Mesenchymal stem cell (in vitro differentiated cells and primary cell): ENCODE measurements at regions not wholly inside any gene's neighbourhood (a gene's known extent, or its start where the extent isn't known, plus 50 kb on each side); places are given as distances from the start of the nearest gene placed in this dataset.

Experiments used
- DNase-seq: peaks from one replicate; pipeline ENCODE4 v3.0.0-alpha.2; 2013
- H2AFZ ChIP-seq: one replicate; pipeline ENCODE4 v1.6.1; 2013; ENCODE audit warnings: low read depth, mild to moderate bottlenecking, control low read depth, inconsistent platforms, low read length, moderate library complexity
- H2AK5ac ChIP-seq: 2 replicates; pipeline ENCODE4 v1.6.1; 2013; ENCODE audit warnings: low read length, moderate library complexity, mild to moderate bottlenecking, inconsistent platforms; ENCODE audit not compliant: severe bottlenecking
- H2BK120ac ChIP-seq: one replicate; pipeline ENCODE4 v1.6.1; 2013; ENCODE audit warnings: low read depth, mild to moderate bottlenecking, inconsistent platforms, low read length, moderate library complexity
- H2BK12ac ChIP-seq, 2 experiments: one replicate each; pipeline ENCODE4 v1.6.1; 2013; ENCODE audit warnings: inconsistent platforms in 2 of 2, low read length in 2 of 2, mild to moderate bottlenecking in 2 of 2, moderate library complexity in 2 of 2, control low read depth in 1 of 2
- H2BK15ac ChIP-seq: one replicate; pipeline ENCODE4 v1.6.1; 2013; ENCODE audit warnings: mild to moderate bottlenecking, low read depth, inconsistent platforms; ENCODE audit not compliant: poor library complexity, severe bottlenecking
- H2BK5ac ChIP-seq: 2 replicates; pipeline ENCODE4 v1.6.1; 2013; ENCODE audit warnings: low read depth, mild to moderate bottlenecking, low read length, control low read depth, inconsistent platforms; ENCODE audit not compliant: poor library complexity, severe bottlenecking
- H3K14ac ChIP-seq, 2 experiments: one replicate each; pipeline ENCODE4 v1.6.1; 2013; ENCODE audit warnings: inconsistent platforms in 2 of 2, low read length in 2 of 2, control low read depth in 1 of 2, mild to moderate bottlenecking in 1 of 2, moderate library complexity in 1 of 2
- H3K18ac ChIP-seq, 2 experiments: one replicate each; pipeline ENCODE4 v1.6.1; 2013; ENCODE audit warnings: inconsistent platforms in 2 of 2, low read length in 2 of 2, control low read depth in 1 of 2, low read depth in 1 of 2, mild to moderate bottlenecking in 1 of 2
- H3K23ac ChIP-seq, 2 experiments: one replicate each; pipeline ENCODE4 v1.6.1; 2013; ENCODE audit warnings: inconsistent platforms in 2 of 2, low read length in 2 of 2, mild to moderate bottlenecking in 2 of 2, moderate library complexity in 2 of 2, control low read depth in 1 of 2
- H3K27ac ChIP-seq: 2 replicates; pipeline ENCODE4 v1.5.1; 2013; ENCODE audit warnings: mild to moderate bottlenecking, moderate library complexity, low read length, control low read depth, inconsistent platforms; ENCODE audit not compliant: poor library complexity, severe bottlenecking
- H3K27me3 ChIP-seq, 2 experiments: 2 replicates each; pipeline versions ENCODE4 v1.6.1 to v1.7.0; 2013; ENCODE audit warnings: low read length in 2 of 2, mild to moderate bottlenecking in 2 of 2, moderate library complexity in 2 of 2, control low read depth in 1 of 2, inconsistent platforms in 1 of 2; ENCODE audit not compliant: control insufficient read depth in 1 of 2, insufficient read depth in 1 of 2
- H3K36me3 ChIP-seq, 2 experiments: 2 replicates each; pipeline versions ENCODE4 v1.6.1 to v1.7.0; 2013; ENCODE audit warnings: low read length in 2 of 2, control low read depth in 1 of 2, inconsistent platforms in 1 of 2, low read depth in 1 of 2, mild to moderate bottlenecking in 1 of 2; ENCODE audit not compliant: insufficient read depth in 2 of 2, control insufficient read depth in 1 of 2
- H3K4ac ChIP-seq, 2 experiments: one replicate each; pipeline ENCODE4 v1.6.1; 2013; ENCODE audit warnings: inconsistent platforms in 2 of 2, low read length in 2 of 2, mild to moderate bottlenecking in 2 of 2, moderate library complexity in 2 of 2, control low read depth in 1 of 2, low read depth in 1 of 2
- H3K4me1 ChIP-seq: 2 replicates; pipeline ENCODE4 v1.6.1; 2013; ENCODE audit warnings: low read depth, low read length, control low read depth; ENCODE audit not compliant: control insufficient read depth, insufficient read depth
- H3K4me2 ChIP-seq: 2 replicates; pipeline ENCODE4 v1.6.1; 2013; ENCODE audit warnings: low read length, mild to moderate bottlenecking, inconsistent platforms; ENCODE audit not compliant: poor library complexity, severe bottlenecking
- H3K4me3 ChIP-seq, 2 experiments: 2 replicates each; pipeline versions ENCODE4 v1.5.1 to v1.7.0; 2013; ENCODE audit warnings: low read length in 2 of 2, mild to moderate bottlenecking in 2 of 2, control low read depth in 1 of 2, low read depth in 1 of 2; ENCODE audit not compliant: insufficient read depth in 1 of 2
- H3K79me1 ChIP-seq: replicated peaks from 2 replicates; pipeline ENCODE4 v1.6.1; 2013; ENCODE audit warnings: mild to moderate bottlenecking, control low read depth, low read length, inconsistent platforms; ENCODE audit not compliant: poor library complexity, severe bottlenecking
- H3K9ac ChIP-seq: 2 replicates; pipeline ENCODE4 v1.7.0; 2013; ENCODE audit warnings: mild to moderate bottlenecking, low read length, moderate library complexity
- H3K9me3 ChIP-seq: 2 replicates; pipeline ENCODE4 v1.7.0; 2013; ENCODE audit warnings: mild to moderate bottlenecking, low read length; ENCODE audit not compliant: control insufficient read depth
- H4K8ac ChIP-seq: one replicate; pipeline ENCODE4 v1.6.1; 2013; ENCODE audit warnings: inconsistent platforms, mild to moderate bottlenecking, low read length, moderate library complexity
- H4K91ac ChIP-seq: one replicate; pipeline ENCODE4 v1.6.1; 2013; ENCODE audit warnings: mild to moderate bottlenecking, low read length, inconsistent platforms
- WGBS: methylation state at CpG from one replicate; pipeline ENCODE4 v1.1.7; 2013; ENCODE audit warnings: mixed read lengths; 5-methylcytosine and 5-hydroxymethylcytosine counted together

- H2BK5ac ChIP-seq = no peak overlapping the region
- no peak overlapping the region for H2BK12ac ChIP-seq
- no peak overlapping the region for H3K14ac ChIP-seq
- no peaks in the 10 kb centered on the region for H3K4me1 ChIP-seq
- no peak overlapping the region for H3K4me2 ChIP-seq
- H3K9me3 ChIP-seq = peaks cover 5% of the 10 kb centered on the region
- H2BK120ac ChIP-seq = no peak overlapping the region
- no peak overlapping the region for H3K4ac ChIP-seq
- no peaks in the 10 kb centered on the region for H3K27me3 ChIP-seq
- no peak overlapping the region for H4K8ac ChIP-seq
- H3K36me3 ChIP-seq = no peaks in the 10 kb centered on the region
- no peak overlapping the region for H2BK15ac ChIP-seq
- no peak overlapping the region for H3K18ac ChIP-seq
- no peak overlapping the region for H2AFZ ChIP-seq
- DNase-seq = no peak
- no peak overlapping the region for H4K91ac ChIP-seq
- no peak overlapping the region for H3K4me3 ChIP-seq
- no peaks in the 10 kb centered on the region for H3K79me1 ChIP-seq
- no peak overlapping the region for H3K23ac ChIP-seq
- H3K9ac ChIP-seq = no peak overlapping the region
- WGBS = 70% methylated on average over 1 of the region's 2 CpGs
- no peak overlapping the region for H3K27ac ChIP-seq
- H2AK5ac ChIP-seq = no peak overlapping the region
Measured at GRCh38 chr17:70251706-70252105, 82.4 kb downstream of the KCNJ2 start.

GRCh38 chr17:70254735-70255460, 85.6 kb downstream of the KCNJ2 start:
- H3K9me3 ChIP-seq = no peaks in the 10 kb centered on the region
- H3K18ac ChIP-seq = no peak overlapping the region
- no peak overlapping the region for H4K91ac ChIP-seq
- no peak overlapping the region for H3K9ac ChIP-seq
- no peaks in the 10 kb centered on the region for H3K27me3 ChIP-seq
- H3K4me2 ChIP-seq = no peak overlapping the region
- H4K8ac ChIP-seq = no peak overlapping the region
- H3K79me1 ChIP-seq = no peaks in the 10 kb centered on the region
- H3K4me3 ChIP-seq = no peak overlapping the region
- no peak overlapping the region for H2BK15ac ChIP-seq
- no peak overlapping the region for H3K4ac ChIP-seq
- H3K27ac ChIP-seq = no peak overlapping the region
- H2AFZ ChIP-seq = no peak overlapping the region
- no peak overlapping the region for H3K23ac ChIP-seq
- WGBS = 96% methylated on average over 2 of the region's 2 CpGs
- no peak overlapping the region for H2BK12ac ChIP-seq
- no peaks in the 10 kb centered on the region for H3K36me3 ChIP-seq
- H3K14ac ChIP-seq = no peak overlapping the region
- no peak for DNase-seq
- no peak overlapping the region for H2BK120ac ChIP-seq
- no peaks in the 10 kb centered on the region for H3K4me1 ChIP-seq
- H2BK5ac ChIP-seq = no peak overlapping the region
- H2AK5ac ChIP-seq = no peak overlapping the region

GRCh38 chr17:70256751-70257150, 87.4 kb downstream of the KCNJ2 start:
- Histone ChIP-seq H3K23ac (no peak overlapping the region), H2AFZ (no peak overlapping the region), H2BK120ac (no peak overlapping the region), H2BK12ac (no peak overlapping the region), H2BK5ac (no peak overlapping the region), H3K9ac (no peak overlapping the region), H3K18ac (no peak overlapping the region), H3K4ac (no peak overlapping the region), H2AK5ac (no peak overlapping the region), H3K9me3 (no peaks in the 10 kb centered on the region), H4K91ac (no peak overlapping the region), H3K4me2 (no peak overlapping the region), H3K27ac (no peak overlapping the region), H3K14ac (no peak overlapping the region), H3K4me3 (no peak overlapping the region), H3K4me1 (no peaks in the 10 kb centered on the region), H3K27me3 (no peaks in the 10 kb centered on the region), H4K8ac (no peak overlapping the region), H3K79me1 (no peaks in the 10 kb centered on the region), H3K36me3 (no peaks in the 10 kb centered on the region), H2BK15ac (no peak overlapping the region)
- 100% methylated on average over 2 of the region's 2 CpGs for WGBS
- DNase-seq = no peak

- DNase-seq = no peak
- Histone ChIP-seq H2BK120ac (no peak overlapping the region), H3K14ac (no peak overlapping the region), H2BK5ac (no peak overlapping the region), H2AFZ (no peak overlapping the region), H3K36me3 (no peaks in the 10 kb centered on the region), H3K4me2 (no peak overlapping the region), H3K27me3 (no peaks in the 10 kb centered on the region), H3K27ac (no peak overlapping the region), H3K9me3 (no peaks in the 10 kb centered on the region), H3K18ac (no peak overlapping the region), H3K4me3 (no peak overlapping the region), H4K8ac (no peak overlapping the region), H3K4ac (no peak overlapping the region), H3K9ac (no peak overlapping the region), H3K79me1 (no peaks in the 10 kb centered on the region), H2AK5ac (no peak overlapping the region), H3K4me1 (no peaks in the 10 kb centered on the region), H2BK12ac (no peak overlapping the region), H2BK15ac (no peak overlapping the region), H3K23ac (no peak overlapping the region), H4K91ac (no peak overlapping the region)
Measured at GRCh38 chr17:70258465-70258864, 89.1 kb downstream of the KCNJ2 start.
